ENCODE measurements at regions not wholly inside any gene's neighbourhood (a gene's known extent, or its start where the extent isn't known, plus 50 kb on each side); places are given as distances from the start of the nearest gene placed in this dataset.

- TF ChIP-seq, protein P1, sequence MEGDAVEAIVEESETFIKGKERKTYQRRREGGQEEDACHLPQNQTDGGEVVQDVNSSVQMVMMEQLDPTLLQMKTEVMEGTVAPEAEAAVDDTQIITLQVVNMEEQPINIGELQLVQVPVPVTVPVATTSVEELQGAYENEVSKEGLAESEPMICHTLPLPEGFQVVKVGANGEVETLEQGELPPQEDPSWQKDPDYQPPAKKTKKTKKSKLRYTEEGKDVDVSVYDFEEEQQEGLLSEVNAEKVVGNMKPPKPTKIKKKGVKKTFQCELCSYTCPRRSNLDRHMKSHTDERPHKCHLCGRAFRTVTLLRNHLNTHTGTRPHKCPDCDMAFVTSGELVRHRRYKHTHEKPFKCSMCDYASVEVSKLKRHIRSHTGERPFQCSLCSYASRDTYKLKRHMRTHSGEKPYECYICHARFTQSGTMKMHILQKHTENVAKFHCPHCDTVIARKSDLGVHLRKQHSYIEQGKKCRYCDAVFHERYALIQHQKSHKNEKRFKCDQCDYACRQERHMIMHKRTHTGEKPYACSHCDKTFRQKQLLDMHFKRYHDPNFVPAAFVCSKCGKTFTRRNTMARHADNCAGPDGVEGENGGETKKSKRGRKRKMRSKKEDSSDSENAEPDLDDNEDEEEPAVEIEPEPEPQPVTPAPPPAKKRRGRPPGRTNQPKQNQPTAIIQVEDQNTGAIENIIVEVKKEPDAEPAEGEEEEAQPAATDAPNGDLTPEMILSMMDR (IDR thresholded peaks at IDR 0.05; ENCODE audit: control insufficient read depth, extremely low read depth, insufficient read depth) = no peak
- DNase-seq (ENCODE audit: low read depth) = no peak
Measured at GRCh38 chr5:125477586-125477975, 731.1 kb upstream of the ZNF608 start.

GRCh38 chr5:125478599-125478998, 732.2 kb upstream of the ZNF608 start:
- no peak overlapping the region for H3K4me3 ChIP-seq (ENCODE audit: low read depth, low read length)
- DNase-seq (ENCODE audit: low read depth) = peak; percentile 99
- TF ChIP-seq, protein P1 (IDR thresholded peaks at IDR 0.05; ENCODE audit: control insufficient read depth, extremely low read depth, insufficient read depth) = no peak

More at GRCh38 chr5:125477586-125477975, 731.1 kb upstream of the ZNF608 start:
- H3K4me3 ChIP-seq (ENCODE audit: low read depth, low read length) = no peak overlapping the region

GRCh38 chr5:125480911-125481310, 734.5 kb upstream of the ZNF608 start:
- DNase-seq (ENCODE audit: low read depth) = no peak
- H3K4me3 ChIP-seq (ENCODE audit: low read depth, low read length) = no peak overlapping the region
- TF ChIP-seq, protein P1 (IDR thresholded peaks at IDR 0.05; ENCODE audit: control insufficient read depth, extremely low read depth, insufficient read depth) = no peak

- no peak for DNase-seq (ENCODE audit: low read depth)
- TF ChIP-seq, protein P1 (IDR thresholded peaks at IDR 0.05; ENCODE audit: control insufficient read depth, extremely low read depth, insufficient read depth) = no peak
- H3K4me3 ChIP-seq (ENCODE audit: low read depth, low read length) = no peak overlapping the region
Measured at GRCh38 chr5:125481506-125482465, 735.3 kb upstream of the ZNF608 start.

DNA sequence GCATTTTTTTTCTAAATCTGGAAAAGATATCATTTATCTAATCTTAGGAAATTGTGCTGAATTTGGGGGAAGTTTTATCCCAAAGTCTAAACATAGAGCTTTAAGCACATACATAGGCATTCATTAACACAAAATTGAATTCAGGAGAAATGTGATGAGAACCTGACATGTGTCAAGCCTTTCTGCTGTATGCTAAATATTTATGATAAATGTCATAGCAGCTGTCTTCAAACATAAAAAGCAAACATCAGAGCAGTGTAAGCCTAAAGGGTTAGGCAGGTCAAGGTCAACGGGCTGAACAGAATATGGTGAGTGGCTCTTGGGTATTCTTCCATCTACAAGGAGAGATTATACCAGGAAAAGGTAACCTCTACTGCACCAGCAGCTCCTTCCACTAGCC, 737.2 kb upstream of the ZNF608 start:
- no peak overlapping the region for H3K4me3 ChIP-seq (ENCODE audit: low read depth, low read length)
- no peak for DNase-seq (ENCODE audit: low read depth)
- TF ChIP-seq, protein P1 (IDR thresholded peaks at IDR 0.05; ENCODE audit: control insufficient read depth, extremely low read depth, insufficient read depth) = no peak

DNA sequence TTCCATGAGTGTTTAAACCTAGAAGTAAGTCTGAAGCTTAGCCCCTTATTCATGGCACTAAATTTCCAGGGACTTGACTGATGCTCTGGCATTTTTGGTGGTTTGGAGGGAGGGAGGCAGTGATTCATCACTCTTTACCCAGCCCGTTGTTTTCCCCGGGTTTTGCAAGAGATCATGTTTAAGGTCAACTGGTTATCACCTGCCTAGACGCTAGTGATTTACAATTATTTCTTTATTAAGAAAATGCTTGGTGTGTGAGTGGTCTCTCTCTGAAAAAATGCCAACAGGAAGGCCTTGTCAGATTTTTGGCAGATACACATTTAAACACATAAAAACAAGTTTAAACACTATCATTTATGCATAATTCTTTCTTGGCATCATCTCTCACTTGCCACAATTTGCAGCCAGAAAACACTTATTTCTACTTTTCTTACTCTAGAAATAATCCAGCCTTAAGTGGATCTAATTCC, 737.9 kb upstream of the ZNF608 start:
- DNase-seq (ENCODE audit: low read depth) = no peak
- no peak overlapping the region for H3K4me3 ChIP-seq (ENCODE audit: low read depth, low read length)
- TF ChIP-seq, protein P1 (IDR thresholded peaks at IDR 0.05; ENCODE audit: control insufficient read depth, extremely low read depth, insufficient read depth) = no peak

Data from LNCaP clone FGC (cell line).